ENCODE measurements at regions not wholly inside any gene's neighbourhood (a gene's known extent, or its start where the extent isn't known, plus 50 kb on each side); places are given as distances from the start of the nearest gene placed in this dataset.

- no peak overlapping the region for H3K4me3 ChIP-seq (ENCODE audit: control insufficient read depth, low read depth, low read length)
- TF ChIP-seq, protein P1, sequence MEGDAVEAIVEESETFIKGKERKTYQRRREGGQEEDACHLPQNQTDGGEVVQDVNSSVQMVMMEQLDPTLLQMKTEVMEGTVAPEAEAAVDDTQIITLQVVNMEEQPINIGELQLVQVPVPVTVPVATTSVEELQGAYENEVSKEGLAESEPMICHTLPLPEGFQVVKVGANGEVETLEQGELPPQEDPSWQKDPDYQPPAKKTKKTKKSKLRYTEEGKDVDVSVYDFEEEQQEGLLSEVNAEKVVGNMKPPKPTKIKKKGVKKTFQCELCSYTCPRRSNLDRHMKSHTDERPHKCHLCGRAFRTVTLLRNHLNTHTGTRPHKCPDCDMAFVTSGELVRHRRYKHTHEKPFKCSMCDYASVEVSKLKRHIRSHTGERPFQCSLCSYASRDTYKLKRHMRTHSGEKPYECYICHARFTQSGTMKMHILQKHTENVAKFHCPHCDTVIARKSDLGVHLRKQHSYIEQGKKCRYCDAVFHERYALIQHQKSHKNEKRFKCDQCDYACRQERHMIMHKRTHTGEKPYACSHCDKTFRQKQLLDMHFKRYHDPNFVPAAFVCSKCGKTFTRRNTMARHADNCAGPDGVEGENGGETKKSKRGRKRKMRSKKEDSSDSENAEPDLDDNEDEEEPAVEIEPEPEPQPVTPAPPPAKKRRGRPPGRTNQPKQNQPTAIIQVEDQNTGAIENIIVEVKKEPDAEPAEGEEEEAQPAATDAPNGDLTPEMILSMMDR (conservative IDR thresholded peaks at IDR 0.05; ENCODE audit: control insufficient read depth, insufficient read depth, low read depth, low read length), result no peak
- no peak for DNase-seq (ENCODE audit: low read depth)
These were observed 188.5 kb upstream of the CARD18 start for GRCh38 chr11:105328061-105328460.

DNA sequence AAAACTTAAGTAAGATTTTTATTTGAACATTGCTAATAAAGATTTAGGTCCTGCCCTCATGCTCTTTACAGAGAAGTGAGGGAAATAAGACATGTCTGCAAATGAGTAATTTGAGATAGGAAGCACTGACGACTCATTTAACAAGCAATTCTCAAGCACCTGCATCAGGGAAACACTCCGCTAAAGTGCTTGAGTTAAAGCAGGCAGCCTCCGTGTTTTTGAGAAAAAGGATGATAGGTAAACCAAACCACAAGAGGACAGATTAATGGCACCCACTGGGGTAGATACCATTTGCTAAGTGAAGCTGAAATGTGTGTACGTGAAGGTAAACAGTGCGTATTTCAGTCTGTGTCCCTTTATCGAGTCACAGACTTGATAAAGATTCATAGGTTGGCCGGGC is 184.6 kb upstream of the CARD18 start:
- TF ChIP-seq, protein P1 (conservative IDR thresholded peaks at IDR 0.05; ENCODE audit: control insufficient read depth, insufficient read depth, low read depth, low read length), result no peak
- no peak for DNase-seq (ENCODE audit: low read depth)
- H3K4me3 ChIP-seq (ENCODE audit: control insufficient read depth, low read depth, low read length), result no peak overlapping the region

DNA sequence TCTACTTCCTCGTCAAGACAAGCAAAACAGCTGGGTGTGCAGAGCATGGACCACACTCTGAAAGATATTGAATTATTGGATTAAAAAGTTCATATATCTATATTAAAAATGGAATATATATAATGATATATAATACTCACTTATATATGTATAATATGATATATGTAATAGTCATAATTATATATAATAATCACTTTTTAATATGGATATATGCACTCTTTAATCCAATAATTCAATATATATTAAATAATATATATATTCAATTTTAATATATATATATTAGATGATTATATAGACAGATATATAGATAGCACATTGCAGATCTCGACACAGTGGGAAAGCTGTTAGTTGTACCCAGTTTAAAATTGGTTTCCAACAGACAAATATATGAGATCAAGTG is 182.1 kb upstream of the CARD18 start:
- TF ChIP-seq, protein P1 (conservative IDR thresholded peaks at IDR 0.05; ENCODE audit: control insufficient read depth, insufficient read depth, low read depth, low read length), result no peak
- DNase-seq (ENCODE audit: low read depth), result no peak
- H3K4me3 ChIP-seq (ENCODE audit: control insufficient read depth, low read depth, low read length), result no peak overlapping the region

- no peak for DNase-seq (ENCODE audit: low read depth)
- TF ChIP-seq, protein P1 (conservative IDR thresholded peaks at IDR 0.05; ENCODE audit: control insufficient read depth, insufficient read depth, low read depth, low read length), result no peak
These were observed 175.7 kb upstream of the CARD18 start for GRCh38 chr11:105315287-105315686.

GRCh38 chr11:105312266-105312665 is 172.7 kb upstream of the CARD18 start:
- TF ChIP-seq, protein P1 (conservative IDR thresholded peaks at IDR 0.05; ENCODE audit: control insufficient read depth, insufficient read depth, low read depth, low read length), result no peak
- H3K4me3 ChIP-seq (ENCODE audit: control insufficient read depth, low read depth, low read length), result no peak overlapping the region
- no peak for DNase-seq (ENCODE audit: low read depth)

More at GRCh38 chr11:105315287-105315686, 175.7 kb upstream of the CARD18 start:
- H3K4me3 ChIP-seq (ENCODE audit: control insufficient read depth, low read depth, low read length), result no peak overlapping the region

DNA sequence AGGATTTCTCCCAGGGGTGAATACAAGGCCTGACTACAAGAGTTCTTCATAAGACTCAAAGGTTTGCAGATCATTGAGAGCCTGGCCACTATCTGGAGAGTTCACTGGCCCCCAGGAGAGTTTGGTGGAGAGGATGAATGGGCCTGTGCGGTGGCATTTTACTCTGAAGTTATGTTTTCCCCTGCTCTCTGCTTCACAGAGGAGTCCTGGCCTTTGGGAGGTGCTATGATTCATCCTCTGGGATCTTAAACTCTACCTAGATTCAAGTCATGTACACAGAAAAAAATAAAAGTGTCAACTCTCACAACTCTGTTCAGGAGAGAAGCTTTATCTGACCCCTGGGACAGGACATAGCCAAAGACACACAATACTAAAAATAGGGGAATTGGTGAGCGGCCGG is 159.1 kb upstream of the CARD18 start:
- DNase-seq (ENCODE audit: low read depth), result peak; percentile 35
- TF ChIP-seq, protein P1 (conservative IDR thresholded peaks at IDR 0.05; ENCODE audit: control insufficient read depth, insufficient read depth, low read depth, low read length), result no peak
- H3K4me3 ChIP-seq (ENCODE audit: control insufficient read depth, low read depth, low read length), result no peak overlapping the region

DNA sequence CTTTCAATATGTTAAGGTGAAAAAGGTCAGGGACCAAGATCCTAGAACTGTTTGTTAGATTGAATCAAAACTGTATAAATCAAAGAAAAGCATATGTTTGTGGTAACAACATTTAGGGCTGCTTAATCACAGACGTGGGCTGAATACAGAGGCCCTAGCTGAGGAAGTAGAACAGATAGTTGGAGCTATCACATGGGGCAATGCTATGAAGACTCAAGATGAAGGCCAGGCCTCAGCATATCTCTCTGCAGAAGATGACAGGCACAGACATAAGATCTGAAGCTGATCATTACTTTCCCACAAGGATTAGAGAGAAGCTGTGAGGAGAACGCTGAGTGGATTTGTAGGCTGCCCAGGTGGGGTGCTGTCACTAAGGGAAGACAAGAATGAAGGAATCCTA is 158.6 kb upstream of the CARD18 start:
- H3K4me3 ChIP-seq (ENCODE audit: control insufficient read depth, low read depth, low read length), result no peak overlapping the region
- DNase-seq (ENCODE audit: low read depth), result no peak
- TF ChIP-seq, protein P1 (conservative IDR thresholded peaks at IDR 0.05; ENCODE audit: control insufficient read depth, insufficient read depth, low read depth, low read length), result no peak

All from fibroblast of mammary gland (primary cell).